B cell (primary cell): ENCODE measurements at regions not wholly inside any gene's neighbourhood (a gene's known extent, or its start where the extent isn't known, plus 50 kb on each side); places are given as distances from the start of the nearest gene placed in this dataset.

Experiments used
- ATAC-seq: fragments of 200-7000 bp; cut with Tn5 transposase; one replicate; pipeline ENCODE4 v1.10.0; 2021; ENCODE audit warnings: low read depth, mild to moderate bottlenecking, moderate number of reproducible peaks, moderate library complexity
- CTCF ChIA-PET: fragments of 350-600 bp; sonication (Branson Sonifier 250); formaldehyde crosslinking; loops from one replicate; lab custom pipeline; 2021; ENCODE audit warnings: antibody characterized with exemption, inconsistent platforms; lab: Charles Lee
- POLR2A ChIA-PET: fragments of 350-600 bp; sonication (Branson Sonifier 250); formaldehyde crosslinking; loops from one replicate; lab custom pipeline; 2021; ENCODE audit warnings: antibody characterized with exemption; lab: Charles Lee
- DNase-seq: peaks from one replicate; pipeline ENCODE4 v3.0.0; 2013
- H2AFZ ChIP-seq: 2 replicates; pipeline ENCODE4 v1.6.1; 2012; ENCODE audit warnings: mild to moderate bottlenecking, low read depth, low read length; ENCODE audit not compliant: insufficient read depth, poor library complexity, severe bottlenecking
- H3K27ac ChIP-seq, 2 donors: 1 replicate in 1 of 2; 2 replicates in 1 of 2; pipeline ENCODE4 v1.5.1; 2012 to 2013; ENCODE audit warnings: low read length in 2 of 2, mild to moderate bottlenecking in 2 of 2, moderate library complexity in 1 of 2
- H3K27me3 ChIP-seq, 4 experiments: fragments of 200-600 bp in 1 of 4; sonication (generic) in 1 of 4; replicated peaks in 1 of 4; 1 replicate in 2 of 4; 2 replicates in 2 of 4; pipeline versions ENCODE4 v1.6.1 to v1.7.0; 2013 to 2016; ENCODE audit warnings: low read length in 3 of 4, mild to moderate bottlenecking in 2 of 4, mixed read lengths in 1 of 4, moderate library complexity in 1 of 4; ENCODE audit not compliant: insufficient read depth in 4 of 4, control insufficient read depth in 3 of 4; ENCODE audit errors: control extremely low read depth in 1 of 4
- H3K36me3 ChIP-seq, 2 experiments: replicated peaks in 1 of 2; 1 replicate in 1 of 2; 2 replicates in 1 of 2; pipeline versions ENCODE4 v1.6.1 to v1.7.1; 2013; ENCODE audit warnings: low read length in 1 of 2; ENCODE audit not compliant: insufficient read depth in 2 of 2, control insufficient read depth in 1 of 2; ENCODE audit errors: control extremely low read depth in 1 of 2, extremely low read depth in 1 of 2
- H3K4me1 ChIP-seq, 2 donors: fragments of 200-600 bp in 1 of 2; sonication (generic) in 1 of 2; 1 replicate in 1 of 2; 2 replicates in 1 of 2; pipeline versions ENCODE4 v1.5.1 to v1.6.1; 2013 to 2017; ENCODE audit warnings: low read length in 2 of 2; ENCODE audit not compliant: control insufficient read depth in 2 of 2, insufficient read depth in 2 of 2
- H3K4me2 ChIP-seq: replicated peaks from 2 replicates; pipeline ENCODE3; 2012; ENCODE audit warnings: mild to moderate bottlenecking, low read depth, low read length; ENCODE audit not compliant: poor library complexity, severe bottlenecking
- H3K4me3 ChIP-seq, 5 experiments: fragments of 200-600 bp in 1 of 5; sonication (generic) in 1 of 5; 1 replicate in 3 of 5; 2 replicates in 2 of 5; pipeline versions ENCODE4 v1.5.1 to v1.7.0; 2011 to 2016; ENCODE audit warnings: low read length in 4 of 5, mild to moderate bottlenecking in 4 of 5, low read depth in 2 of 5, control low read depth in 1 of 5, moderate library complexity in 1 of 5; ENCODE audit not compliant: insufficient read depth in 1 of 5; ENCODE audit errors: control extremely low read depth in 1 of 5, extremely low read depth in 1 of 5
- H3K79me2 ChIP-seq: fragments of 200-600 bp; sonication (generic); one replicate; pipeline ENCODE4 v1.6.0; 2016; ENCODE audit warnings: low read length; ENCODE audit not compliant: control insufficient read depth, insufficient read depth
- H3K9ac ChIP-seq: fragments of 200-600 bp; sonication (generic); 2 replicates; pipeline ENCODE4 v1.6.1; 2017; ENCODE audit warnings: mild to moderate bottlenecking, low read length, moderate library complexity
- H3K9me3 ChIP-seq, 3 donors: one replicate each; pipeline versions ENCODE4 v1.6.1 to v1.7.1; 2013; ENCODE audit warnings: low read length in 2 of 3; ENCODE audit not compliant: control insufficient read depth in 2 of 3, insufficient read depth in 1 of 3; ENCODE audit errors: control extremely low read depth in 1 of 3
- H4K20me1 ChIP-seq: 2 replicates; pipeline ENCODE4 v1.6.0; 2012; ENCODE audit warnings: mild to moderate bottlenecking, low read length; ENCODE audit not compliant: insufficient read depth, control insufficient read depth, poor library complexity, severe bottlenecking
- H3K27ac Mint-ChIP-seq: one replicate; pipeline ENCODE4 v1.8.0; 2021; ENCODE audit warnings: mixed read lengths
- H3K27me3 Mint-ChIP-seq: one replicate; pipeline ENCODE4 v1.8.0; 2021; ENCODE audit warnings: mixed read lengths
- H3K4me1 Mint-ChIP-seq: one replicate; pipeline ENCODE4 v1.8.0; 2021; ENCODE audit warnings: mixed read lengths
- H3K4me3 Mint-ChIP-seq: one replicate; pipeline ENCODE4 v1.8.0; 2021; ENCODE audit warnings: mixed read lengths
- H3K9me3 Mint-ChIP-seq: one replicate; pipeline ENCODE4 v1.8.0; 2022; ENCODE audit warnings: mixed read lengths; ENCODE audit not compliant: insufficient read depth
- EZH2 ChIP-seq: IDR thresholded peaks from 2 replicates; pipeline ENCODE4 v1.6.1; 2012; ENCODE audit warnings: borderline replicate concordance, low read depth, mild to moderate bottlenecking, moderate library complexity, low read length; ENCODE audit not compliant: insufficient read depth, poor library complexity, severe bottlenecking
- WGBS: methylation state at CpG from one replicate; pipeline ENCODE4 v1.1.5; 2013; ENCODE audit warnings: missing lambda C conversion rate; ENCODE audit not compliant: insufficient coverage; 5-methylcytosine and 5-hydroxymethylcytosine counted together
- intact Hi-C: fragments of 100-400 bp; cut with micrococcal nuclease; formaldehyde crosslinking; loops from one replicate; pipeline ENCODE4 v1.10.0; 2022
- TF ChIP-seq, protein P1 (sequence below): fragments of 200-600 bp; IDR thresholded peaks from one replicate; pipeline ENCODE4 v1.8.0; 2022; ENCODE audit warnings: antibody characterized with exemption, mild to moderate bottlenecking

DNA sequence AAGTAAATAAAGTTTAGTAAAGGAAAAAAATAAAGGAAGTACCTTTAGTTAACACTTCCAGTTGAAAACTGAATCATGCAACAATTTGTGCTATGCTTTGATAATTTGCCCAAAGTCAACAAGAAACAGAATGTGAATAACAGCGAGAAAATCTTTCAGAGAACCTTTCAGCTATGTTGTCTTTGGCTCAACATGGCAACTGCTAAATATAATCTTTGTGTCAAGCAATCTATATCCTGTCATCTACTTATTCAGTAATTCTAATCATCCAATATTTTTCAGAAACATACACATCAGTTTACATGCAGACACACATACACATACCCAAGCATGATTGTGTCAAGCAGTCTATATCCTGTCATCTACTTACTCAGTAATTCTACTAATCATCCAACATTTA is 136.0 kb upstream of the PABPC4L start:
- no peak for DNase-seq
- H3K4me3 Mint-ChIP-seq = no peak overlapping the region
- peaks cover 6% of the 10 kb centered on the region for H3K9me3 Mint-ChIP-seq
- WGBS = 78% methylated on average over 1 of the region's 1 CpG
- H3K27me3 ChIP-seq = no peaks in the 10 kb centered on the region
- no peak for TF ChIP-seq EZH2
- TF ChIP-seq, protein P1, sequence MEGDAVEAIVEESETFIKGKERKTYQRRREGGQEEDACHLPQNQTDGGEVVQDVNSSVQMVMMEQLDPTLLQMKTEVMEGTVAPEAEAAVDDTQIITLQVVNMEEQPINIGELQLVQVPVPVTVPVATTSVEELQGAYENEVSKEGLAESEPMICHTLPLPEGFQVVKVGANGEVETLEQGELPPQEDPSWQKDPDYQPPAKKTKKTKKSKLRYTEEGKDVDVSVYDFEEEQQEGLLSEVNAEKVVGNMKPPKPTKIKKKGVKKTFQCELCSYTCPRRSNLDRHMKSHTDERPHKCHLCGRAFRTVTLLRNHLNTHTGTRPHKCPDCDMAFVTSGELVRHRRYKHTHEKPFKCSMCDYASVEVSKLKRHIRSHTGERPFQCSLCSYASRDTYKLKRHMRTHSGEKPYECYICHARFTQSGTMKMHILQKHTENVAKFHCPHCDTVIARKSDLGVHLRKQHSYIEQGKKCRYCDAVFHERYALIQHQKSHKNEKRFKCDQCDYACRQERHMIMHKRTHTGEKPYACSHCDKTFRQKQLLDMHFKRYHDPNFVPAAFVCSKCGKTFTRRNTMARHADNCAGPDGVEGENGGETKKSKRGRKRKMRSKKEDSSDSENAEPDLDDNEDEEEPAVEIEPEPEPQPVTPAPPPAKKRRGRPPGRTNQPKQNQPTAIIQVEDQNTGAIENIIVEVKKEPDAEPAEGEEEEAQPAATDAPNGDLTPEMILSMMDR = no peak
- ChIA-PET POLR2A (no interaction called here), CTCF (no interaction called here)
- no peaks in the 10 kb centered on the region for H3K27me3 Mint-ChIP-seq
- H2AFZ ChIP-seq = no peak overlapping the region
- no peak overlapping the region for H3K27ac Mint-ChIP-seq
- H3K9ac ChIP-seq = no peak overlapping the region
- ATAC-seq = no peak
- H3K27ac ChIP-seq = no peak overlapping the region
- H4K20me1 ChIP-seq = no peaks in the 10 kb centered on the region
- H3K9me3 ChIP-seq = no peaks in the 10 kb centered on the region
- no peaks in the 10 kb centered on the region for H3K4me1 Mint-ChIP-seq
- intact Hi-C loops = no loop called here
- H3K79me2 ChIP-seq = no peaks in the 10 kb centered on the region
- no peak overlapping the region for H3K4me3 ChIP-seq
- no peak overlapping the region for H3K4me2 ChIP-seq
- H3K4me1 ChIP-seq = no peaks in the 10 kb centered on the region
- no peaks in the 10 kb centered on the region for H3K36me3 ChIP-seq

DNA sequence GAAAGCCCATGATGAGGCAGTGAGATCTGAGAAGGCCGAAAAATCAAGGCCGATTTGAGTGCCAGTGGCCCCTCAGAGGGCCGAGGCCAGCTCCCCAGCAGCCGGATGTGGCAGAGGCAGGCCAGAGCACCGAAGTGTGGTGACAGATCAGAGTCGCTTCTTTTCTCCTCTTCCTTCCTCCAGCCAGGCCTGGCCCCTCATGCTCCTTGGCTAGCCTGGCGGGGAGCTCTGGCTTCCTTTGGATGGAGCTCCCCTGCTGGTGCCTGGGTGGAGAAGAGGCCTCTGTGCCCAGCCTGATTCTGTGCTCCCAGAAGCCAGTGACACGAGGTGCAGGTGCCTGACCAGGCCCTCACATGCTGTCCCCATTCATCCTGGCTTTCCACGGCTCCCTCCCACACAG is 127.2 kb upstream of the PABPC4L start:
- no peak overlapping the region for H3K4me2 ChIP-seq
- H3K27ac ChIP-seq = no peak overlapping the region
- no peaks in the 10 kb centered on the region for H3K36me3 ChIP-seq
- H2AFZ ChIP-seq = no peak overlapping the region
- H3K4me1 ChIP-seq = no peaks in the 10 kb centered on the region
- no peaks in the 10 kb centered on the region for H3K79me2 ChIP-seq
- no peaks in the 10 kb centered on the region for H3K27me3 Mint-ChIP-seq
- TF ChIP-seq EZH2 = no peak
- TF ChIP-seq, protein P1 = no peak
- H3K9me3 Mint-ChIP-seq = peaks cover 3% of the 10 kb centered on the region
- H3K4me3 ChIP-seq = no peak overlapping the region
- H3K27me3 ChIP-seq = no peaks in the 10 kb centered on the region
- no peak overlapping the region for H3K4me3 Mint-ChIP-seq
- 88% methylated on average over 7 of the region's 9 CpGs for WGBS
- no peaks in the 10 kb centered on the region for H3K4me1 Mint-ChIP-seq
- intact Hi-C loops = no loop called here
- ChIA-PET CTCF (no interaction called here), POLR2A (no interaction called here)
- H3K9ac ChIP-seq = no peak overlapping the region
- H4K20me1 ChIP-seq = no peaks in the 10 kb centered on the region
- no peak overlapping the region for H3K27ac Mint-ChIP-seq
- ATAC-seq = no peak
- DNase-seq = no peak
- peaks cover 0 to 22% (median 0%) of the 10 kb centered on the region in 3 donors for H3K9me3 ChIP-seq
